HAP-1 (cell line): ENCODE measurements at regions not wholly inside any gene's neighbourhood (a gene's known extent, or its start where the extent isn't known, plus 50 kb on each side); places are given as distances from the start of the nearest gene placed in this dataset.
"Not testable (repeated sequence)": the region's sequence is repeated elsewhere in the genome, so short reads cannot be mapped to it uniquely, and the experiment has no call there.

Source experiments
- DNase-seq, 2 experiments: peaks; one replicate each; pipeline ENCODE4 v3.0.0-alpha.2; 2016 to 2020; ENCODE audit warnings: low spot score in 2 of 2
- H3K27me3 ChIP-seq: fragments of 250-450 bp; sonication (Bioruptor Pico); 2 replicates; pipeline ENCODE4 v1.5.1; 2020; ENCODE audit warnings: low read depth, mild to moderate bottlenecking, moderate library complexity
- H3K36me3 ChIP-seq: fragments of 250-450 bp; sonication (Bioruptor Pico); replicated peaks from 2 replicates; pipeline ENCODE4 v1.5.1; 2020; ENCODE audit warnings: mild to moderate bottlenecking
- H3K4me1 ChIP-seq: fragments of 250-450 bp; sonication (Bioruptor Pico); 2 replicates; pipeline ENCODE4 v1.5.1; 2020; ENCODE audit warnings: mild to moderate bottlenecking
- H3K4me3 ChIP-seq: fragments of 250-450 bp; sonication (Bioruptor Pico); 2 replicates; pipeline ENCODE4 v1.5.1; 2020; ENCODE audit warnings: mild to moderate bottlenecking, moderate library complexity
- H3K9me3 ChIP-seq: fragments of 250-450 bp; sonication (Bioruptor Pico); 2 replicates; pipeline ENCODE4 v1.5.1; 2020; ENCODE audit warnings: mild to moderate bottlenecking, moderate library complexity
- in situ Hi-C: fragments of 300-500 bp; cut with MboI; formaldehyde crosslinking; loops from 3 replicates; pipeline ENCODE4 v1.14.3; 2020; ENCODE audit warnings: low sequenced_read_pairs, inconsistent platforms, mixed read lengths

DNA sequence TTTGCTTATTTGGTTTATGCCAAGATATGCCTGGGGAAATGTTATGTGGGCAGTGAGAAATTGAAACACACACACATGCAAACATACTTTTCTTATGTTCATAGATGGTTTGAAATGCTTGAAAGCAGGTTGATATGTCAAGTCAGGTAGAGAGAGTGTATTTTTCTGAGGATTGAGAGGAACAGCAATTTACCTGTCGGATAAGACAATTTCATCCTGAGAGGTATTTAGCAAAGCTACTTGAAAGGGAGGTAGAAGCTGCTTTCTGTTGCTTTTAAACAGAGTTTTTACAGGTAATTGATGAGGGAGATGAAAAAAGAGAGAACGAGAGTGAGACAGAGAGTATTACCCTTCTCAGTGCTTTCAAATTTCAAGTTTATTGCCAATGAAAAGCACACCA lies 854.3 kb downstream of the CDH8 start:
- no peaks in the 10 kb centered on the region for H3K9me3 ChIP-seq
- in situ Hi-C loops: no loop called here
- no peak for DNase-seq
- H3K4me1 ChIP-seq: no peaks in the 10 kb centered on the region
- H3K4me3 ChIP-seq: no peak overlapping the region
- H3K36me3 ChIP-seq: no peaks in the 10 kb centered on the region
- H3K27me3 ChIP-seq: no peaks in the 10 kb centered on the region

DNA sequence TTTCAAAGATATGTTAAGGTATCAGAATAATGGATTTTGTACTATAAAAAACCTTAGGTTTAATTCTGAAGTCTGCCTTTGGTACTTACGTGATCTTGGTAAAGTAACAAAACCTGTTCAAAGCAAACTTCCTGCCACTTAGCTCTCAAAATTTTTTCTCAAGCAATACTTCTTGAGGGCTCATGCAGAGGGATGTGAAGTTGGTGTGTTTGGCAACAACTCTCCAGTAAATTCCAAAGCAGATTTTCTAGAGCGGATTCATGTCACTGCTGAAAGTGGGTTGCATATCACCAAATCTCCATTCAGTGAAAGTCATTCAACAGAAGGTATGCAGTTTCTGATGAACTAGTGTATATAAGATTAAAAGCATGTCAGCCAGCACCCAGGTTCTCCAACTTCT lies 856.7 kb downstream of the CDH8 start:
- Histone ChIP-seq H3K9me3 (no peaks in the 10 kb centered on the region), H3K27me3 (no peaks in the 10 kb centered on the region), H3K4me1 (no peaks in the 10 kb centered on the region), H3K36me3 (no peaks in the 10 kb centered on the region), H3K4me3 (no peak overlapping the region)
- DNase-seq: no peak
- in situ Hi-C loops: no loop called here

DNA sequence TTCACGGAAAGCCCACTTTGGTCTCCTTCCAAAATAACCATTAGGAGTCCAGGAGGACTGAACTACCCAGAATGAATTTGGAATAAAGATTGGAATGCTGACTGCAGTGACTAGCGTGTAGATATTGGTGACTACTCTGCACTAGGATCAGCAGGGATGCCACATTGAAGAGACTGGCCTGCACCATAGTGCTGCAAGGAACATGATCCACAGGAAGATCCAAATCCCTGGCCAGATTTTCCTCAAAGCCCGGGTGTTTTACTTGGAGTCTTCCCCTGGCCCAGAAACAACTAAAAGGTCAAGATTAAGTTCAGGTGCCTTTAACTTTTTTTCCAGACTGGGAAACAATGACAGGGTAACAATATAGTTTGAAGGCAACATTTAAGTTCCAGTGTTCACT lies 870.4 kb downstream of the CDH8 start:
- Histone ChIP-seq H3K4me3 (no peak overlapping the region), H3K36me3 (no peaks in the 10 kb centered on the region), H3K9me3 (no peaks in the 10 kb centered on the region), H3K27me3 (no peaks in the 10 kb centered on the region), H3K4me1 (no peaks in the 10 kb centered on the region)
- no peak for DNase-seq
- in situ Hi-C loops: no loop called here

DNA sequence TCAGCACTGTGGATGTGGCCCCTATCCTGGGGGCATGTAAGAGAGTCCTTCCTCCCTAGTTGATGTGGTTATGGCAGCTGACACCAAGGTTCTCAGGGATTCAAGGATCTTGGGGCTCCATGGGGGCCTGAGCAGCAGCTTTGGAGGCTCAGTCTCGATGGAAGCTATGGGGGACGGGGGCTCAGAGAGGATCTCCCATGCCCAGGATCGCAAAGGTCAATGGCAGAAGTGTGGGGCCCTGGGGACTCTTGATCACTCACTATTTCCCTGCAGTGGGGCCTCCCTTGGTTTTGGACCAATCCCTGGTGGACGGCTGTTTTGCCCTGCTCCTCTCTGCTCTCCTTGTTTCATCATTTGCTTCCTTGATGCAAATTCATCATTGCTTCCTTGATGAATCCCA lies 885.9 kb downstream of the CDH8 start:
- in situ Hi-C loops: no loop called here
- Histone ChIP-seq H3K36me3 (no peaks in the 10 kb centered on the region), H3K27me3 (0 out of 2 replicates have a peak, but pooled peaks cover 2% of the 10 kb centered on the region), H3K4me1 (no peaks in the 10 kb centered on the region; the same call in 1 of the 2 replicates), H3K9me3 (no peaks in the 10 kb centered on the region), H3K4me3 (no peak overlapping the region)
- DNase-seq: no peak

DNA sequence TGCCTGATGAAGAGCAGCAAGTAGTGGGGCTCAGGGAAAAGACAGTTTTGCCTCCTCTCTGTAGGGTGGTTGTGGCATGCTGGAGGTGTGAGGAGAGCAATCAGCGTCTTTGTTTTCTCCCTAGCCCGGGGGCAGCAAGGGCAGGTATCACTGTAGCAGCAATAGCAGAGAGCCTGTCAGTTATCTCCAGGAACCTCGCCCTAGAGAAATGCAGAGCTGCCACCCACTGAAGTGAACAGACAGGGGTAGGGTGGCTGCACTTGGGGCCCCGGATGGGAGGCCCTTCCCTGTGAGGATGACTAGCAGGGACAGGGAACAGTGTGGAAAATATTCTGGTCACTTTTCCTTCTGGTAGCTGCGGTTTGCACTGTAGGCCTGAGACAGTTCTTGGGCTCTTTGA lies 886.5 kb downstream of the CDH8 start:
- in situ Hi-C loops: no loop called here

DNA sequence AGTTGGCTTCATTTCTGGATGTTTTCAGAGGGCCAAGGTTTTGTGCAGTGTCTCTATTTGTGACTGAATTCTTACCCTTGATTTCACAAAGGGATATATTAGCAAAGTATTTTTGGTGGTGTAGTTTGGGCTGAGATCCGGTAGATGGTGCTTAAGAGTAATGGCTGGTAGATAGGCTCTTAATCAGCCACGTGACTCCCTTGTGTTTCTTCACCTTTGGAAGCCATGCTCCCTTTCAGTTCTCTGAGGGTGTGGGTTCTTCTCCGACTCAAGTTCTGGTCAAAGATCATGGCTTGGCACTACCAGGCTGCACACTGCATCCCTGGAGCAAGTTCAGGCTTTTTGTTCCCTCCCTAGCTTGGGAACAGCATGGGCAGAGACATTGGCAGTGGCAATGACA lies 887.3 kb downstream of the CDH8 start:
- DNase-seq: peak; percentile 36 to 45
- H3K4me3 ChIP-seq: no peak overlapping the region
- in situ Hi-C loops: no loop called here
- 0 out of 2 replicates have a peak, but pooled peaks cover 2% of the 10 kb centered on the region for H3K27me3 ChIP-seq
- H3K4me1 ChIP-seq: no peaks in the 10 kb centered on the region; the same call in 1 of the 2 replicates
- H3K9me3 ChIP-seq: no peaks in the 10 kb centered on the region
- H3K36me3 ChIP-seq: no peaks in the 10 kb centered on the region

More for the DNA sequence above, 886.5 kb downstream of the CDH8 start:
- Histone ChIP-seq H3K4me1 (no peaks in the 10 kb centered on the region; the same call in 1 of the 2 replicates), H3K27me3 (0 out of 2 replicates have a peak, but pooled peaks cover 2% of the 10 kb centered on the region), H3K9me3 (no peaks in the 10 kb centered on the region), H3K36me3 (no peaks in the 10 kb centered on the region), H3K4me3 (no peak overlapping the region)
- DNase-seq: no peak

DNA sequence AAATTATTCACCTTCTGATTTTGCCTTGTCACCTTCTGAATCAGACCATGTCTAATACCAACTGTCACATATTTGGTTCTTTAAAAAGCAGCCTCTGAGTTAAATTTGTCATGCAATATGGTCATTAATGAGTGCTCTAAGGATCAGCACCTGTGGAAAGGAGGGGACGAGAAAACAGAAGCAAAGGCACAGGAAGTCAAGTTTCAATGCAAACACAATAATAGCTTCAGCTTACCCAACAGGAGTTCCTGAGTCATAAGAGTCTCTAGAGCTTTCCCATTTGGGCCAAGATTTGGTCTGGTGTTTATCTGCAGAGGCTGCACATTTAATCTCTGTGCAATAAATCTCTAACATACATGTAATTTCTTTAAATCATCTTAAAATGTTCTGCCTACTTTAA lies 889.8 kb downstream of the CDH8 start:
- no peak for DNase-seq
- H3K4me1 ChIP-seq: no peaks in the 10 kb centered on the region; the same call in 1 of the 2 replicates
- H3K9me3 ChIP-seq: no peaks in the 10 kb centered on the region
- no peaks in the 10 kb centered on the region for H3K36me3 ChIP-seq
- no peak overlapping the region for H3K4me3 ChIP-seq
- H3K27me3 ChIP-seq: 0 out of 2 replicates have a peak, but pooled peaks cover 2% of the 10 kb centered on the region
- in situ Hi-C loops: no loop called here

DNA sequence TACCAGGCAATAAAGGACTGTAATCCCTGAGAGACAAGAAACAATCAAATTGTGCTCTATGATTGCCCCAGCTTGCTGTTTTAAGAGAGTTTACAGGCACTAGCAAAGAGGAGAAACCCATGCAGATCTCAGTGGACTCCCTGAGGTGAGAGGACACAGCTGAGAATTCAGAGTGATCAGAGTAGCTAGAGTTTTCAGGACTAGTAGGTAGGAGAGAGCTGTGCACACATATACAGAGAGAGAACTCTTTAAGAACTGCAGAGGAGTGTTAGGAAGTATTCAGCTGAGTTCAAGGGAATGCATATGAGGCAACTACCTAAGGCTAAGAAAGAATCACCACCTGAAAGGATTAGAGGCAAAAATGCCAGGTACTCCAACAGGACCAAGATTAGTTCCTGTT lies 904.8 kb downstream of the CDH8 start:
- no peaks in the 10 kb centered on the region for H3K27me3 ChIP-seq
- H3K4me1 ChIP-seq: no peaks in the 10 kb centered on the region
- in situ Hi-C loops: no loop called here
- no peaks in the 10 kb centered on the region for H3K9me3 ChIP-seq
- H3K36me3 ChIP-seq: no peaks in the 10 kb centered on the region
- no peak overlapping the region for H3K4me3 ChIP-seq
- no peak for DNase-seq

DNA sequence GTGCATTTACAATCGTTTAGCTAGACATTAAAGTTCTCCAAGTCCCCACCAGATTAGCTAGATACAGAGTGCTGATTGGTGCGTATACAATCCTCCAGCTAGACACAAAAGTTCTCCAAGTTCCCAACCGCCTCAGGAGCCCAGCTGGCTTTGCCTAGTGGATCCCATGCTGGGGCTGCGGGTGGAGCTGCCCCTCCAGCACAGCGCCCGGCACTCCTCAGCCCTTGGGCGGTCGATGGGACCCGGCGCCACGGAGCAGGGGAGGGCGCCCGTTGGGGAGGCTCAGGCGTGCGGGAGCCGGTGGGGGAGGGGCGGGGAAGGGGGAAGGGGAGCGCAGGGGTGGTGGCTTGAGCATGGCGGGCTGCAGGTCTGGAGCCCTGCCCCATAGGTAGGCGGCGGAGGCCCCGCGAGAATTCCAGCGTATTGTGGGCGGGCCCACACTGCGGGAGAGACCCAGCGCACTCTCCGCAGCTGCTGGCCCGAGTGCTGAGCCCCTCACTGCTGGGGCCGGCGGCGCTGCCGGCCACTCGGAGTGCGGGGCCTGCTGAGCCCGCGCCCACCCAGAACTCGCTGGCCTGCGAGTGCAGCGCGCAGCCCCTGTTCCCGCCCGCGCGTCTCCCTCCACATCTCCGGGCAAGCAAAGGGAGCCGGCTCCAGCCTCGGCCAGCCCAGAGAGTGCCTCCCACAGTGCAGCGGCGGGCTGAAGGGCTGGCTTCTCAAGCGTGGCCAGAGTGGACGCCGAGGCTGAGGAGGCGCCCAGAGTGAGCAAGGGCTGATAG lies 907.5 kb downstream of the CDH8 start:
- no peaks in the 10 kb centered on the region for H3K9me3 ChIP-seq
- no peak overlapping the region for H3K4me3 ChIP-seq
- H3K27me3 ChIP-seq: no peaks in the 10 kb centered on the region
- H3K4me1 ChIP-seq: no peaks in the 10 kb centered on the region
- DNase-seq: no peak
- no peaks in the 10 kb centered on the region for H3K36me3 ChIP-seq
- in situ Hi-C loops: no loop called here

DNA sequence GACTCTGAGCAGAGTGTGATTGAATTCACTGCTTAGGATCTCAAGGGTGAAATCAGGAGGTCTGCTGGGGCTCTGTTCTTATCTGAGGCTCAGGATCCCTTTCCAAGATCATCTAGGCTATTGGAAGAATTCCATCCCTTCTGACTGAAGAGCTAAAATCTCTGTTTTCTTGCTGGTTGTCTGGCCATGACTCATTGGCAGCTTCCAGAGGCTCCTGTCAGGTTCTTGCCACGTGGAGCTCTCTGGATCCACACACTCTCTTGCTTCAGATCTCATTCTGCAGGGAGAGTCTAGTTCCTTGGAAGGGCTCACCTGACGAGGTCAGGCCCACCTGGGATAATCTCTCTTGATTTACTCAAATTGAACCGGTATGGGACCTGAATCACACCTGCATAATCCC lies 930.7 kb downstream of the CDH8 start:
- no peak overlapping the region for H3K4me3 ChIP-seq
- DNase-seq: no peak
- no peaks in the 10 kb centered on the region for H3K36me3 ChIP-seq
- H3K9me3 ChIP-seq: no peaks in the 10 kb centered on the region
- no peaks in the 10 kb centered on the region for H3K4me1 ChIP-seq
- no peaks in the 10 kb centered on the region for H3K27me3 ChIP-seq
- in situ Hi-C loops: no loop called here

DNA sequence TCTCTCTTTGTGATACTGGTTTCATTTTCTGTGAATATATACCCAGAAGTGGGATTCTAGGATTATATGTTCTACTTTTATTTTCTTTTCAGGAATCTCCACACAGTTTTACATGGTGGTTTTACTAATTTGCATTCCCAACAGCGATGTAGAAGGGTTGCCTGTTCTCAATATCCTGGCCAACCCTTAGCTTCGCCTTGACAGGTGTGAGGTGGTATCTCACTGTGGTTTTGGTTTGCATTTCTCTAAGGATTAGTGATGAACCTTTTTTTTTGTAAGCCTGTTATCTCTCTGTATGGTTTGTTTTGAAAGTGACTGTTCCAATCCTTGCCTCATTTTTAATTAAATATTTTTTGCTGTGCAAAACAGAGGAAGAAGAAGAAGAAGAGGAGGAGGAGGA lies 937.7 kb downstream of the CDH8 start:
- no peaks in the 10 kb centered on the region for H3K36me3 ChIP-seq
- no peaks in the 10 kb centered on the region for H3K4me1 ChIP-seq
- in situ Hi-C loops: no loop called here
- no peak for DNase-seq
- H3K27me3 ChIP-seq: no peaks in the 10 kb centered on the region
- H3K4me3 ChIP-seq: no peak overlapping the region
- no peaks in the 10 kb centered on the region for H3K9me3 ChIP-seq

DNA sequence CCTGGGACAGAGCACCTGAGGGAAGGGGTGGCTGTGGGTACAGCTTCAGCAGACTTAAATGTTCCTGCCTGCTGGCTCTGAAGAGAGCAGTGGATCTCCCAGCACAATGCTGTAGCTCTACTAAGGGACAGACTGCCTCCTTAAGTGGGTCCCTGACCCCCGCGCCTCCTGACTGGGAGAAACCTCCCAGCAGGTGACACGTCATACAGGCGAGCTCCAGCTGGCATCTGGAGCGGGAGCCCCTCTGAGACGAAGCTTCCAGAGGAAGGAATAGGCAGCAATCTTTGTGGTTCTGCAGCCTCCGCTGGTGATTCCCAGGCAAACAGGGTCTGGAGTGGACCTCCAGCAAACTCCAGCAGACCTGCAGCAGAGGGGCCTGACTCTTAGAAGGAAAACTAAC lies 944.9 kb downstream of the CDH8 start:
- H3K9me3 ChIP-seq, in situ Hi-C loops, H3K4me3 ChIP-seq, H3K27me3 ChIP-seq, DNase-seq, H3K36me3 ChIP-seq: not testable (repeated sequence)
- peaks cover 20% of the 10 kb centered on the region for H3K4me1 ChIP-seq

DNA sequence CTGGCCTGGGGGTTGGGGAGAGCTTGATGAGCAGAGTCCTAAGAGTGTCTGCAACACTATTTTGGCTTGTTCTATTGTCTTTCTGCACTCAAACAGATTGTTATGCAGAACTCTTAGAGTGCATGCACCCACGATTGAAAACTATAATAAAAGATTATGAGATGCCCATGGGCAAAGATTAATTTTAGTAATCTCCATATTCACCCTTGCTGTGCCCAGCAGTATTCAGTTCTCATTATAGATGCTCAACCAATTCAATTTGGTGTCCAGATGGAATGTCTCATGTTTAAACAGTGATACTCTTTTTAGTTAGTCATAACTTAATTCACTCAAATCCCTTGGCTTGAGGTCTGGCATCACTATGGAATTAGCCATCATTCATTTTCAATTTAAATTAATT lies 952.5 kb downstream of the CDH8 start:
- DNase-seq: peak in 1 of 2 experiments; percentile 92

DNA sequence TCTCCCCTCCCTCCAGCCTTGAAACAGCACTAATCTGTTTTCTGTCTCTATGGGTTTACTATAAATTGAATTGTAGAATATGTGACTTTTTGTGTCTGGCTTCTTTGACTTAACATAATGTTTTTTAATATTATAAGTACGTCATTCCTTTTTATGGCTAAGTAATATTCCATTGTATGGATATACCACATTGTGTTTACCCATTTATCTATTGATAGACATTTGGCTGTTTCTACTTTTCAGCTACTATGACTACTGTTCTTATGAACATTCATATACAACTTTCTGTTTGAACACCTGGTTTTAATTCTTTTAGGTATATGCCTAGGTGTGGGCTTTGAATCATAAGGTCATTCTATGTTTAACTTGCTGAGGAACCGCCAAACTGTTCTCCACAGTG lies 961.9 kb downstream of the CDH8 start:
- H3K4me3 ChIP-seq: no peak overlapping the region
- H3K9me3 ChIP-seq: peaks cover 2% of the 10 kb centered on the region; the same call in 1 of the 2 replicates
- DNase-seq: no peak
- no peaks in the 10 kb centered on the region for H3K36me3 ChIP-seq
- H3K27me3 ChIP-seq: no peaks in the 10 kb centered on the region
- no peaks in the 10 kb centered on the region for H3K4me1 ChIP-seq
- in situ Hi-C loops: no loop called here

More for the DNA sequence above, 952.5 kb downstream of the CDH8 start:
- no peaks in the 10 kb centered on the region for H3K9me3 ChIP-seq
- peaks cover 34% of the 10 kb centered on the region for H3K4me1 ChIP-seq
- H3K36me3 ChIP-seq: no peaks in the 10 kb centered on the region
- H3K27me3 ChIP-seq: no peaks in the 10 kb centered on the region
- H3K4me3 ChIP-seq: no peak overlapping the region
- in situ Hi-C loops: no loop called here

DNA sequence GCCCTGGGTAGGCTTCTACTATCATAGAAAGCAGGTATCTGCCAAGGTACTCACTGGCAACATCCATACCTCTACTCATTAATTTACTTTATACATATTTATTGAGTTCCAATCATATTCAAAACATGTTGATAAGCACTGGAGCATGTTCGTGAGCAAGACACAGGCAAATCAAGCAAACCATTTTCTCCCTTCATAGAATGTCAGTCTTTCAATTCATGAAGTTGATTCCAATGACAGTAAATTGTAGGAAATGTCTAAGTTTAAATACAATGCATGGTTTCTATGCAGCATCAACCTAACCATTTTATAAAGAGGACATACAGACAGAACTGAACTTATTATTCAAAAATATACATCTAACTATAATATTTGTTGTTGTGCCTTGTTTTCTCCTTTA lies 978.6 kb downstream of the CDH8 start:
- Histone ChIP-seq H3K9me3 (no peaks in the 10 kb centered on the region), H3K4me1 (no peaks in the 10 kb centered on the region), H3K27me3 (no peaks in the 10 kb centered on the region), H3K4me3 (no peak overlapping the region), H3K36me3 (no peaks in the 10 kb centered on the region)
- in situ Hi-C loops: no loop called here
- DNase-seq: no peak
